DOHH2 (cell line): ENCODE measurements at regions not wholly inside any gene's neighbourhood (a gene's known extent, or its start where the extent isn't known, plus 50 kb on each side); places are given as distances from the start of the nearest gene placed in this dataset.

Experiments
- H3F3A ChIP-seq: fragments of 200-600 bp; sonication (generic), shearing (Covaris generic); 2 replicates; pipeline ENCODE4 v1.6.0; 2016; ENCODE audit warnings: antibody characterized with exemption, mild to moderate bottlenecking; ENCODE audit not compliant: control insufficient read depth, insufficient read depth
- H3K27ac ChIP-seq: fragments of 200-600 bp; sonication (generic); 2 replicates; pipeline ENCODE4 v1.5.1; 2014; ENCODE audit warnings: low read depth, mild to moderate bottlenecking, low read length, moderate library complexity
- H3K27me3 ChIP-seq: fragments of 200-600 bp; sonication (generic); 2 replicates; pipeline ENCODE4 v1.6.1; 2014; ENCODE audit warnings: mild to moderate bottlenecking, low read length, mixed read lengths; ENCODE audit not compliant: control insufficient read depth
- H3K36me3 ChIP-seq: fragments of 200-600 bp; sonication (generic); 2 replicates; pipeline ENCODE4 v1.6.1; 2014; ENCODE audit warnings: mild to moderate bottlenecking, low read length, moderate library complexity, mixed read lengths; ENCODE audit not compliant: control insufficient read depth
- H3K4me1 ChIP-seq: fragments of 200-600 bp; sonication (generic); 2 replicates; pipeline ENCODE4 v1.6.1; 2014; ENCODE audit warnings: mild to moderate bottlenecking, low read length, mixed read lengths; ENCODE audit not compliant: control insufficient read depth
- H3K4me2 ChIP-seq: fragments of 200-600 bp; sonication (generic); 2 replicates; pipeline ENCODE4 v1.6.0; 2014; ENCODE audit warnings: mild to moderate bottlenecking, low read length, moderate library complexity
- H3K4me3 ChIP-seq: fragments of 200-600 bp; sonication (generic); 2 replicates; pipeline ENCODE4 v1.5.1; 2014; ENCODE audit warnings: mild to moderate bottlenecking, low read length, mixed read lengths
- H3K79me2 ChIP-seq: fragments of 200-600 bp; sonication (generic); 2 replicates; pipeline ENCODE4 v1.6.1; 2014; ENCODE audit warnings: mild to moderate bottlenecking, low read length, mixed read lengths; ENCODE audit not compliant: control insufficient read depth
- H3K9me2 ChIP-seq: fragments of 200-600 bp; sonication (generic); replicated peaks from 2 replicates; pipeline ENCODE4 v1.6.1; 2014; ENCODE audit warnings: mild to moderate bottlenecking, low read length, mixed read lengths; ENCODE audit not compliant: control insufficient read depth
- H3K9me3 ChIP-seq: fragments of 200-600 bp; sonication (generic); 2 replicates; pipeline ENCODE4 v1.6.1; 2014; ENCODE audit warnings: antibody characterized with exemption, low read length, mixed read lengths; ENCODE audit not compliant: control insufficient read depth, insufficient read depth
- H4K20me1 ChIP-seq: fragments of 200-600 bp; sonication (generic); 2 replicates; pipeline ENCODE4 v1.6.0; 2014; ENCODE audit warnings: low read depth, mild to moderate bottlenecking, antibody characterized with exemption, low read length, moderate library complexity; ENCODE audit not compliant: control insufficient read depth, insufficient read depth
- EZH2phosphoT487 ChIP-seq: fragments of 200-600 bp; sonication (generic); IDR thresholded peaks from 2 replicates; pipeline ENCODE4 v1.6.1; 2017; ENCODE audit warnings: borderline replicate concordance, mild to moderate bottlenecking, antibody characterized with exemption, low read length, moderate library complexity, mixed read lengths
- TF ChIP-seq, protein P1 (sequence below): fragments of 200-600 bp; sonication (generic); IDR thresholded peaks from one replicate; pipeline ENCODE4 v1.5.1; 2014; ENCODE audit warnings: antibody characterized with exemption, mild to moderate bottlenecking, low read depth, low read length; ENCODE audit not compliant: poor library complexity, severe bottlenecking

DNA sequence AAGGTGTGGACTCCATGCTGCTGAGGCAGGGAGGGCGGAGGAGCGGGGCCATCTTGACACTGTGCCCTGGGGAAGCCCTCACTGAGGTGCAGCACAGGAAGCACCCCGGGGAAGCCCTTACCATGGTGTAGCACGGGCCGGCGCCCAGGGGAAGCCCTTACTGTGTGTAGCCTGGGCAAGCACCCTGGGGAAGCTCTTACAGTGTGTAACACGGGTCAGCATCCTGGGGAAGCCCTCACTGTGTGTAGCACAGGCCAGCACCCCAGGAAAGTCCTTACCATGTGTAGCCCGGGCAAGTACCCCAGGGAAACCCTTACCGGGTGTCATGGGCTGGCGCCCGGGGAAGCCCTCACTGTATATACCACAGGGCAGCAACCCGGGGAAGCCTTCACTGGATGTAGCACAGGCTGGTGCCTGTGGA is 62.6 kb upstream of the ZNF354B start:
- Histone ChIP-seq H3K4me2 (no peak overlapping the region), H3K4me1 (no peaks in the 10 kb centered on the region), H3K27me3 (0 out of 2 replicates have a peak, but pooled peaks cover 2% of the 10 kb centered on the region), H3K4me3 (no peak overlapping the region), H3K36me3 (no peaks in the 10 kb centered on the region), H4K20me1 (no peaks in the 10 kb centered on the region), H3K79me2 (no peaks in the 10 kb centered on the region), H3K9me2 (no peaks in the 10 kb centered on the region), H3K9me3 (no peaks in the 10 kb centered on the region), H3K27ac (no peak overlapping the region), H3F3A (no peaks in the 10 kb centered on the region)
- TF ChIP-seq EZH2phosphoT487: no peak
- TF ChIP-seq, protein P1, sequence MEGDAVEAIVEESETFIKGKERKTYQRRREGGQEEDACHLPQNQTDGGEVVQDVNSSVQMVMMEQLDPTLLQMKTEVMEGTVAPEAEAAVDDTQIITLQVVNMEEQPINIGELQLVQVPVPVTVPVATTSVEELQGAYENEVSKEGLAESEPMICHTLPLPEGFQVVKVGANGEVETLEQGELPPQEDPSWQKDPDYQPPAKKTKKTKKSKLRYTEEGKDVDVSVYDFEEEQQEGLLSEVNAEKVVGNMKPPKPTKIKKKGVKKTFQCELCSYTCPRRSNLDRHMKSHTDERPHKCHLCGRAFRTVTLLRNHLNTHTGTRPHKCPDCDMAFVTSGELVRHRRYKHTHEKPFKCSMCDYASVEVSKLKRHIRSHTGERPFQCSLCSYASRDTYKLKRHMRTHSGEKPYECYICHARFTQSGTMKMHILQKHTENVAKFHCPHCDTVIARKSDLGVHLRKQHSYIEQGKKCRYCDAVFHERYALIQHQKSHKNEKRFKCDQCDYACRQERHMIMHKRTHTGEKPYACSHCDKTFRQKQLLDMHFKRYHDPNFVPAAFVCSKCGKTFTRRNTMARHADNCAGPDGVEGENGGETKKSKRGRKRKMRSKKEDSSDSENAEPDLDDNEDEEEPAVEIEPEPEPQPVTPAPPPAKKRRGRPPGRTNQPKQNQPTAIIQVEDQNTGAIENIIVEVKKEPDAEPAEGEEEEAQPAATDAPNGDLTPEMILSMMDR: no peak

DNA sequence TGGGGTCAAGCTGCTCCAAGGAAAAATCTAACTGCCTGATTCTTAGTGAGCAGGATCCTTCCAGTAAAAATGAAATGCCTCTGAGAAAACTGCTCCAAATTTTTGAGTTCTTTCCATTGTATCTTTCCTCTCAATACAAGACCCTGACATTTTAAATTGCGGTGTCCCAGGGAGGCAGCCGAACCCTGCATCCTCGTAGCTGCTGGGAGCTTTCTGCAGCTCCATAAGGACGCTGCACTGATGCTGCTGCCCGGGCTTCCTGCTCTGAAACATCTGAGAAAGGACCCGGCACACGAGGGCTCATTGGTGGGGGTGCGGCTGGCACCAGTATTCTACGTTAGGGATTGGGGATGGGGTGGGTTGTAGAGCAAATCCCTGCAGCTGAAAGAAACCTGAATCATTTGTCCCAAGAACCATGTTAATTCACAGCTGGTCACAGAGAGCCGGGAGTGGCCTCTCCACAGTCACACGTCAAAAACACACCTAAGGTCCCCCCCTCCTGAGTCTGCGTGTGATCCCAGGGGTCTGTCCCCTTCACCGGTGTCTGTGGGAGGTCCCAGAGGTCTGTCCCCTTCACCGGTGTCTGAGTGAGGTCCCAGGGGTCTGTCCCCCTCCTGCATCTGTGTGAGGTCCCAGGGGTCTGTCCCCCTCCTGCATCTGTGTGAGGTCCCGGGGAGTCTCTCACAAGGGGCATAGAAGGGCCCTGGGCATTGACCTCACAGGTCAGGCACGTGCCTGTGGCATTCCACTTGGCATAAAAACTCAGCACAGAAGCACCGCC is 63.4 kb upstream of the ZNF354B start:
- H3F3A ChIP-seq: no peaks in the 10 kb centered on the region
- no peak overlapping the region for H3K27ac ChIP-seq
- H4K20me1 ChIP-seq: no peaks in the 10 kb centered on the region
- no peak for TF ChIP-seq EZH2phosphoT487
- TF ChIP-seq, protein P1: no peak
- no peak overlapping the region for H3K4me3 ChIP-seq
- H3K27me3 ChIP-seq: 0 out of 2 replicates have a peak, but pooled peaks cover 2% of the 10 kb centered on the region
- no peaks in the 10 kb centered on the region for H3K79me2 ChIP-seq
- H3K9me3 ChIP-seq: no peaks in the 10 kb centered on the region
- no peaks in the 10 kb centered on the region for H3K4me1 ChIP-seq
- no peak overlapping the region for H3K4me2 ChIP-seq
- H3K36me3 ChIP-seq: no peaks in the 10 kb centered on the region
- no peaks in the 10 kb centered on the region for H3K9me2 ChIP-seq

DNA sequence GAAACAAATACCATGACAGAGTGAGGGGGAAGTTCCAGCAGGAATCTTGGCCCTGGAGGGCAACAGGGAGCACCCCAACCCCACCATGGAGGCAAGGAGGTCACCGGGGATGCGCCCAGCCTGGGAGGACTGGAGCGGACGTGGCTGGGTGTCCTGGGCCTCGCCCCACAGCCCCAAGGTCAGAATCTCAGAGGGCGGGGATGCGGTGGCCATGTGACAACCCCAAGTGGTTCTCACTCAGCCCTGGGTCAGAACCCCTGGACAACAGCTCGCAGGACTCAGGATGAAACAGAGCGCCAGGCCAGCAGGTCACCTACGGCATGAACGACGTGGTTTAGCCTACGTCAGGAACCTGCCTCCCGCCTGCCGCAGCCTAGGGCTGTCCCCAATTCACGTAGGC is 64.0 kb upstream of the ZNF354A start:
- Histone ChIP-seq H3K79me2 (no peaks in the 10 kb centered on the region), H4K20me1 (no peaks in the 10 kb centered on the region), H3K36me3 (no peaks in the 10 kb centered on the region), H3K9me3 (no peaks in the 10 kb centered on the region), H3K9me2 (no peaks in the 10 kb centered on the region), H3F3A (no peaks in the 10 kb centered on the region), H3K27ac (no peak overlapping the region), H3K4me1 (no peaks in the 10 kb centered on the region), H3K4me3 (no peak overlapping the region), H3K4me2 (no peak overlapping the region), H3K27me3 (0 out of 2 replicates have a peak, but pooled peaks cover 2% of the 10 kb centered on the region)
- TF ChIP-seq, protein P1: no peak
- no peak for TF ChIP-seq EZH2phosphoT487
